GM18519 (cell line): ENCODE measurements at regions not wholly inside any gene's neighbourhood (a gene's known extent, or its start where the extent isn't known, plus 50 kb on each side); places are given as distances from the start of the nearest gene placed in this dataset.
"Not testable (repeated sequence)": the region's sequence is repeated elsewhere in the genome, so short reads cannot be mapped to it uniquely, and the experiment has no call there.

Source experiments
- ATAC-seq: cut with Tn5 transposase; IDR thresholded peaks from one replicate; pipeline ENCODE4 v1.9.1; 2021; ENCODE audit warnings: mild to moderate bottlenecking, moderate library complexity; ENCODE audit not compliant: unreplicated experiment, low FRiP score

DNA sequence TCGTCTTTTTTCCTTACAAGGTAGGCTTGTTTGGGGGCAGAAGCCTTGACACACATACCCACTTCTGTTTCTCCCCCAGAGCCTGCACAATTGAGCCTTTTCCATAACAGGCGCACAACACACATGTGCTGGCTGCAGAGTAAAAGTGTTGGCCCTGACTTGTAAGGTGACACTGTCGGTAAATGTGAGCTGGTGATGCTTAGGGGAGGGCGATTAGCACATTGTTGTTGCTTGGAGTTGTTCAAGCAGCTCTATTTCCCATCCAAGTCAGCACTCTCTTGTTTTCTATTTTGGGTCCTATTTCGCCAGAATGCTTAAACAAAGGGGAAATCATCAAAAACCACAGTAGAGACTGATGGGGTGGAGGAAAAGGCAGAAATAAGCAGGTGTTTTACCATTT lies 51.9 kb upstream of the PTPRJ start:
- no peak for ATAC-seq

GRCh38 chr11:47924184-47924691 lies 56.1 kb upstream of the PTPRJ start:
- ATAC-seq: no peak

DNA sequence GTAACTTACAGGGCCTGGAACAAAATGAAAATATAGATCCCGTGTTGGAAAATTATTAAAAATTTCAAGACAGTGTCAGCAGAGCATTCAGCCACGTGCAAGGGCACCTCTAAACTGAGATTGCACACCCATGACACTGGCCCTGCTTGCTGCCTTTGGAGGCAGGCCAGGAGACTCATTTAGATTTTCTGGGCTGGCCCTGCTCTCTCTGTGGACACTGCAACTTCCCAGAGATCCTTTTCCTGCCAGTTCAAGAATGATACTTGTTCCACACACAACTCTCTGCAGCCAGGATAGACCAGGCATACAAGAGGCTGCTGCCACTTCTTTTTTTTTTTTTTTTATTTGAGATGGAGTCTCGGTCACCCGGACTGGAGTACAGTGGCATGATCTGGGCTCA lies 56.7 kb upstream of the PTPRJ start:
- ATAC-seq: no peak

GRCh38 chr11:47921080-47921555 lies 59.2 kb upstream of the PTPRJ start:
- ATAC-seq: not testable (repeated sequence)

GRCh38 chr11:47918882-47919495 lies 61.4 kb upstream of the PTPRJ start:
- ATAC-seq: no peak

GRCh38 chr11:47918370-47918690 lies 62.0 kb upstream of the PTPRJ start:
- no peak for ATAC-seq

DNA sequence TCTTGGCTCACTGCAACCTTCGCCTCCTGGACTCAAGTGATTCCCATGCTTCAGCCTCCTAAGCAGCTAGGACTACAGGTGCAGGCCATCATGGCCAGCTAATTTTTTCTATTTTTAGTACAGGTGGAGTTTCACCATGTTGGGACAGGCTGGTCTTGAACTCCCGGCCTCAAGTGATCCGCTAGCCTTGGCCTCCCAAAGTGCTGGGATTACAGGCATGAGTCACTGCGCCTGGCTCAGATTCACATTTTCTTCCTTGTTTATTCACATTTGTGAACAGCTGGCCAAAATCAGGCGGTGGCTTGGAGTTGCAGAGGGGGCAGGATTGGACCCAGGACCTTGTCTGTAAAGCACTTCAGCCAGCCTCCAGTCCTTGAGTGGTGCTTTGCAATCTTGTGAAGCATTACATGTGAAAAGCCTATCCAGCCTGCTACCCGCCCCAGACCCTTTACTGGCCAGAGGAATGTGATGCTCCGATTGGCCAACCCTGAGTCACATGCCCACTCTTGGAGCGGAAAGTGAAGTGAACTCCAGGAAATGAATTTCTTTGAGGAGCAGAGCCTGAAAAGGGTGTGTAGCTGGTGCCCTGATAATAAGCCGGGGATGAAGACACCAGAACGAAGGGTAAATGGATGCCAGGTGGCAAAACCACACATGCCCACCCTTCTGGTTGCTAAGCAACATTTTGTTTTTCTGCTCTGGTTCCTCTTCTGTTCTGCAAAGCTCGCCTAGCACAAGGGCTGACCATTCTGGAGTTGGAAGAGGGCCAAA lies 62.6 kb upstream of the PTPRJ start:
- ATAC-seq: no peak

GRCh38 chr11:47916361-47916841 lies 64.0 kb upstream of the PTPRJ start:
- ATAC-seq: no peak

GRCh38 chr11:47915783-47916182 lies 64.6 kb upstream of the PTPRJ start:
- no peak for ATAC-seq

GRCh38 chr11:47915374-47915773 lies 65.0 kb upstream of the PTPRJ start:
- no peak for ATAC-seq

GRCh38 chr11:47914743-47915142 lies 65.6 kb upstream of the PTPRJ start:
- no peak for ATAC-seq

DNA sequence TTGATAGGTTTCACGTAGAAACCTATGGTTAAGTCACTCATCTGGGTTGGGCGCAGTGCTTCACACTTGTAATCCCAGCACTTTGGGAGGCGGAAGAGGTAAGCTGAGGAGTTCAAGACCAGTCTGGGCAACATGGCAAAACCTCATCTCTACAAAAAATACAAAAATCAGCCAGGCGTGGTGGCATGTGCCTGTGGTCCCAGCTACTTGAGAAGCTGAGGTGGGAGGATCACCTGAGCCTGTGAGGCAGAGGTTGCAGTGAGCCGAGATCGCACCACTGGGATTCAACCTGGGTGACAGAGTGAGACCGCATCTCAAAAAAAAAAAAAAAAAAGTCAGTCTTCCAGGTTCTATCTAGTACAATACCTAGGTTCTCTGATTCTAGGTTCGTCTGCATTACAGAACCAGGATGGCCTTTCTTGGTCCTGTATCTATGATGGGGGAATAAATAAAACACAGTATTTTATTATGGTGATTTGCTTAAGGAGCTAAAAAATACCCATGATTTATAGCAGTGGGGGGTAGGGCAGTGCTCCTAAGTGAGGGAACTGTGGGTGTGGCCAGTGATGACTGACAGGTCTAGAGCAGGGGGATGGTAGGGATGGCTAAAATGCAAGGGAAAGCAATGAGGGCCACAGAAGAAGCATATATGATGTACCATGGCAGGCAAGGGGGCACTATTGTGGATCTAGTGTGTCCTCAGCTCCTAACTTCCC lies 65.5 kb upstream of the NUP160 start:
- ATAC-seq: no peak

- no peak for ATAC-seq
These were observed 64.8 kb upstream of the NUP160 start for GRCh38 chr11:47912843-47913437.

DNA sequence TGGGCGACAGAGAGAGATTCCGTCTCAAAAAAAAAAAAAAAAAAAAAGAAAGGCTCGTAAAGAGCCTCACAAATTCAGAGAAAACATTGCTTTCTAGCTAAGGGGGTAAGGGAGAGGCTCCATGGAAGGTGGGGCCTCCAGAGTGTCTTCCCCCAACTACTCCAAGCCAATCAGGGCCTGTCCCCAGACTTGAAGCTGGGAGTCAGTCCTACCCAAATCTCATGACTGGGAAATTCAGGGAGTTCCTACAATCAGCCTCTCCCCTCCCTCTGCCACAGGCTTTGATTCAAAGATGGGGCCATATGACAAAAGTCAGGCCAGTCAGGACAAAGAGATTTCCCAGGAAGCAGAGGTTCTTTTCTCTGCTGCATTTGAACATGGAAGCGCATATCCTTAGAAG lies 63.0 kb upstream of the NUP160 start:
- no peak for ATAC-seq

DNA sequence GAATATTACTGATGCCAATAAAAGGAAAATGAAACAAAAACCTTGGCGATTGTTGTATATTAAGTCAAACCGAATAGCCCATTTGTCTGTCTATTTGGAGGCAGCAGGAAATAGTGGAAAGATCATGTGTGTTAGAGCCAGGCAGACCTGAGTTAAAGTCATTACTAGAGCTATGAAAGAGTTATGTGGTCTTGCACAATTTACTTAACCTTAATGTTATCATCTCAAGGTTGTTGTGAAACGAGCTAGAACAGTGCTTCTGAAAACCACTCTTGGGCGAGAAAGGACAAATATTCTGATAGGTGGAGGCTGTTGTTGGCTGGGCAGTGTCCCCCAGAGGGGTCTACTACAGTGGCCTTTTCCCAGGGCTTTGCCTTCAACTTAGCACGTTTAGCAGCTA lies 60.0 kb upstream of the NUP160 start:
- no peak for ATAC-seq

GRCh38 chr11:47907499-47907898 lies 59.3 kb upstream of the NUP160 start:
- no peak for ATAC-seq

DNA sequence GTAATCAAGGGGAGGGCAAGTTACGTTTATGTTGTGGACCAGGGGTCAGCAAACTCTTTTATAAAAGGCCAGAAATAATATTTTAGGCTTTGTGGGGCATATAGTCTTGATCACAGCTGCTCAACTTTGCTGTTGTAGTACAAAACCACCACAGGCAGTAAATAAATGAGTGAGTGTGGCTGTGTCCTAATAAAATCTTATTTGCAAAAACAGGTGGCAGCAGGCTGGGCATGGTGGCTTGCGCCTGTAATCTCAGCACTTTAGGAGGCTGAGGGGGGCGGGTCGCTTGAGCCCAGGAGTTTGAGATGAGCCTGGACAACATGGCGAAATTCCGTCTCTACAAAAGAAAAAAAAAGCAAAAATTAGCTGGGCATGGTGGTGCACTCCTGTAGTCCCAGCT lies 57.9 kb upstream of the NUP160 start:
- ATAC-seq: no peak

- ATAC-seq: no peak
These were observed 57.4 kb upstream of the NUP160 start for GRCh38 chr11:47905358-47906059.

- no peak for ATAC-seq
These were observed 56.7 kb upstream of the NUP160 start for GRCh38 chr11:47904808-47905207.

DNA sequence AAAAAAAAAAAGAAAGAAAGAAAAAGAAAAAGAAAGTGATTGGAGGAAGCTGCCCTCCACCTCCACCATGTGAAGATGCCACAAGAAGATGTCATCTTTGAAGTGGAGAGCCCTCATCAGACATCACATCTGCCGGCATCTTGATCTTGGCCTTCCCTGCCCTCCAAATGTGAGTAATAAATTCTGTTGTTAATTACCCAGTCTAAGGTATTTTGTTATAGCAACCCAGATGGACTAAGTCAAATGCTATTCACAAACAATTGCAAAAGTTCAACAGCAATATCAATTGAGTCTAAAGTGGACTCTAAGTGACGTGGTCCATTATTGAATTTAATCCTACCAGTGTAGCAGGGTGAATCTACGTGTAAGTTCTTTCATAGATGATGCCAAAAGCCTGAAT lies 55.9 kb upstream of the NUP160 start:
- no peak for ATAC-seq
